SK-N-SH (cell line): ENCODE measurements at regions not wholly inside any gene's neighbourhood (a gene's known extent, or its start where the extent isn't known, plus 50 kb on each side); places are given as distances from the start of the nearest gene placed in this dataset.

Experiments used
- CTCF ChIA-PET: fragments of 300-600, 350-600 bp; formaldehyde crosslinking; extraction: SDS; loops from one replicate; lab custom pipeline; 2021; lab: Yijun Ruan, JAX
- POLR2A ChIA-PET: fragments of 350-600 bp; sonication (Branson Sonifier 250); formaldehyde crosslinking; extraction: SDS; loops from one replicate; lab custom pipeline; 2020; ENCODE audit warnings: antibody characterized with exemption, inconsistent platforms; lab: Yijun Ruan, JAX
- DNase-seq: peaks from one replicate; pipeline ENCODE4 v3.0.0; 2012
- H2AFZ ChIP-seq: fragments of 200-600 bp; sonication (generic); 2 replicates; pipeline ENCODE4 v1.8.1; 2016; ENCODE audit warnings: antibody characterized with exemption, mild to moderate bottlenecking, low read depth
- H3F3A ChIP-seq: fragments of 200-600 bp; sonication (generic); replicated peaks from 2 replicates; pipeline ENCODE3; 2016; ENCODE audit warnings: antibody characterized with exemption, mild to moderate bottlenecking; ENCODE audit not compliant: insufficient read depth
- H3K27ac ChIP-seq, 2 experiments: fragments of 200-500 bp in 1 of 2; fragments of 200-600 bp in 1 of 2; sonication (Bioruptor generic) in 1 of 2; sonication (generic), shearing (Covaris generic) in 1 of 2; 2 replicates each; pipeline versions ENCODE4 v1.5.1 to v1.6.1; 2014 to 2016; ENCODE audit warnings: low read depth in 2 of 2, inconsistent platforms in 1 of 2, low read length in 1 of 2, mild to moderate bottlenecking in 1 of 2, mixed read lengths in 1 of 2
- H3K27me3 ChIP-seq: fragments of 200-600 bp; sonication (generic), shearing (Covaris generic); 2 replicates; pipeline ENCODE4 v1.6.1; 2016; ENCODE audit warnings: mixed run types; ENCODE audit not compliant: insufficient read depth
- H3K36me3 ChIP-seq, 2 experiments: fragments of 200-500 bp in 1 of 2; fragments of 200-600 bp in 1 of 2; sonication (Bioruptor generic) in 1 of 2; sonication (generic) in 1 of 2; replicated peaks in 1 of 2; 2 replicates each; pipeline versions ENCODE3 to v1.5.1; 2014 to 2016; ENCODE audit warnings: low read length in 1 of 2, mild to moderate bottlenecking in 1 of 2; ENCODE audit not compliant: insufficient read depth in 2 of 2, control insufficient read depth in 1 of 2
- H3K4me1 ChIP-seq, 2 experiments: fragments of 200-500 bp in 1 of 2; fragments of 200-600 bp in 1 of 2; sonication (Bioruptor generic) in 1 of 2; sonication (generic), shearing (Covaris generic) in 1 of 2; 2 replicates each; pipeline versions ENCODE4 v1.5.1 to v1.6.1; 2014 to 2016; ENCODE audit warnings: low read depth in 1 of 2, low read length in 1 of 2, mixed run types in 1 of 2; ENCODE audit not compliant: insufficient read depth in 2 of 2, control insufficient read depth in 1 of 2
- H3K4me2 ChIP-seq: fragments of 200-600 bp; sonication (generic), shearing (Covaris generic); 2 replicates; pipeline ENCODE4 v1.6.1; 2017; ENCODE audit warnings: mixed run types
- H3K4me3 ChIP-seq, 2 experiments: fragments of 200-500 bp in 1 of 2; fragments of 200-600 bp in 1 of 2; sonication (Bioruptor generic) in 1 of 2; sonication (generic), shearing (Covaris generic) in 1 of 2; 2 replicates each; pipeline versions ENCODE4 v1.5.1 to v1.8.1; 2014 to 2016; ENCODE audit warnings: low read depth in 2 of 2, inconsistent platforms in 1 of 2, low read length in 1 of 2, mild to moderate bottlenecking in 1 of 2, mixed read lengths in 1 of 2, moderate library complexity in 1 of 2
- H3K79me2 ChIP-seq: fragments of 200-600 bp; sonication (generic); 2 replicates; pipeline ENCODE4 v1.8.1; 2017; ENCODE audit warnings: mild to moderate bottlenecking; ENCODE audit not compliant: insufficient read depth
- H3K9ac ChIP-seq: fragments of 200-600 bp; sonication (generic); 2 replicates; pipeline ENCODE4 v1.6.1; 2017; ENCODE audit warnings: mixed run types
- H3K9me2 ChIP-seq: fragments of 200-600 bp; sonication (generic); 2 replicates; pipeline ENCODE4 v1.6.1; 2017; ENCODE audit warnings: mixed run types
- H3K9me3 ChIP-seq: fragments of 200-600 bp; sonication (generic); 2 replicates; pipeline ENCODE4 v1.6.1; 2017; ENCODE audit warnings: mixed run types, mild to moderate bottlenecking, moderate library complexity
- H4K20me1 ChIP-seq: fragments of 200-600 bp; sonication (generic); 2 replicates; pipeline ENCODE4 v1.6.1; 2017; ENCODE audit warnings: mild to moderate bottlenecking, mixed run types; ENCODE audit not compliant: insufficient read depth
- ELF1 ChIP-seq: IDR thresholded peaks from 2 replicates; pipeline ENCODE4 v1.4.0; 2012
- EP300 ChIP-seq, 2 experiments: IDR thresholded peaks; 2 replicates each; pipeline versions ENCODE4 v1.4.0 to v1.6.1; 2012; ENCODE audit warnings: borderline replicate concordance in 1 of 2, low read depth in 1 of 2, low read length in 1 of 2
- FOSL2 ChIP-seq: IDR thresholded peaks from 2 replicates; pipeline ENCODE4 v1.4.0; 2012; ENCODE audit warnings: low read depth, mild to moderate bottlenecking, moderate library complexity, borderline replicate concordance
- GABPA ChIP-seq: IDR thresholded peaks from 2 replicates; pipeline ENCODE4 v1.4.0; 2012; ENCODE audit warnings: low read depth, mild to moderate bottlenecking
- GATA2 ChIP-seq: sonication (generic); formaldehyde crosslinking; IDR thresholded peaks from 2 replicates; pipeline ENCODE4 v1.5.0; 2020; ENCODE audit warnings: mild to moderate bottlenecking, missing genetic modification reagents
- IRF3 ChIP-seq: fragments of 150-350 bp; IDR thresholded peaks from 2 replicates; pipeline ENCODE4 v1.6.1; 2016; ENCODE audit warnings: mild to moderate bottlenecking, low read depth, low read length
- JUND ChIP-seq: IDR thresholded peaks from 2 replicates; pipeline ENCODE4 v1.4.0; 2012
- MXI1 ChIP-seq: IDR thresholded peaks from 2 replicates; pipeline ENCODE4 v1.6.1; 2012; ENCODE audit warnings: mild to moderate bottlenecking, low read depth, low read length, improper control_type of control experiment
- NFIC ChIP-seq: IDR thresholded peaks from 2 replicates; pipeline ENCODE4 v1.4.0; 2012; ENCODE audit warnings: borderline replicate concordance
- POLR2AphosphoS5 ChIP-seq: IDR thresholded peaks from 2 replicates; pipeline ENCODE4 v1.6.1; 2012; ENCODE audit warnings: low read depth, low read length
- RXRA ChIP-seq: IDR thresholded peaks from 2 replicates; pipeline ENCODE4 v1.4.0; 2012; ENCODE audit warnings: low read depth, mild to moderate bottlenecking, borderline replicate concordance
- SIN3A ChIP-seq: IDR thresholded peaks from 2 replicates; pipeline ENCODE4 v1.6.1; 2012; ENCODE audit warnings: low read depth, mild to moderate bottlenecking, low read length, moderate library complexity, borderline replicate concordance
- SMC3 ChIP-seq: IDR thresholded peaks from 2 replicates; pipeline ENCODE4 v1.6.1; 2012; ENCODE audit warnings: low read depth, low read length, improper control_type of control experiment
- TAF1 ChIP-seq: IDR thresholded peaks from 2 replicates; pipeline ENCODE4 v1.6.1; 2012; ENCODE audit warnings: low read depth, mild to moderate bottlenecking, low read length, moderate library complexity, borderline replicate concordance
- TEAD4 ChIP-seq: IDR thresholded peaks from 2 replicates; pipeline ENCODE4 v1.4.0; 2012; ENCODE audit warnings: mild to moderate bottlenecking, borderline replicate concordance; ENCODE audit not compliant: insufficient read depth
- USF1 ChIP-seq: IDR thresholded peaks from 2 replicates; pipeline ENCODE4 v1.4.0; 2012; ENCODE audit warnings: low read depth, borderline replicate concordance
- YY1 ChIP-seq: IDR thresholded peaks from 2 replicates; pipeline ENCODE4 v1.4.0; 2012; ENCODE audit warnings: low read depth, mild to moderate bottlenecking
- WGBS: methylation state at CpG from one replicate; pipeline ENCODE4 v1.1.6; 2017; ENCODE audit warnings: low lambda C conversion rate; 5-methylcytosine and 5-hydroxymethylcytosine counted together
- TF ChIP-seq, protein P1 (sequence below): IDR thresholded peaks from 2 replicates; pipeline ENCODE4 v1.4.0; 2012; ENCODE audit warnings: low read depth
- TF ChIP-seq, protein P2 (sequence below): IDR thresholded peaks from 2 replicates; pipeline ENCODE4 v1.4.0; 2012; ENCODE audit warnings: low read depth, borderline replicate concordance

- H3K9ac ChIP-seq, result no peak overlapping the region
- H3F3A ChIP-seq, result no peaks in the 10 kb centered on the region
- no peaks in the 10 kb centered on the region for H3K9me3 ChIP-seq
- no peak overlapping the region for H3K27ac ChIP-seq
- TF ChIP-seq EP300 (IDR thresholded peaks at IDR 0.05; ENCODE audit: borderline replicate concordance in 1 of 2, low read depth in 1 of 2, low read length in 1 of 2) (no peak), TEAD4 (no peak), GABPA (no peak), YY1 (no peak), GATA2 (no peak), SMC3 (no peak), IRF3 (no peak), NFIC (no peak), ELF1 (no peak), SIN3A (no peak), FOSL2 (no peak), TAF1 (no peak), MXI1 (no peak), JUND (no peak), USF1 (no peak), RXRA (no peak), POLR2AphosphoS5 (no peak)
- TF ChIP-seq, protein P1, sequence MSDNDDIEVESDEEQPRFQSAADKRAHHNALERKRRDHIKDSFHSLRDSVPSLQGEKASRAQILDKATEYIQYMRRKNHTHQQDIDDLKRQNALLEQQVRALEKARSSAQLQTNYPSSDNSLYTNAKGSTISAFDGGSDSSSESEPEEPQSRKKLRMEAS, result no peak
- TF ChIP-seq, protein P2, sequence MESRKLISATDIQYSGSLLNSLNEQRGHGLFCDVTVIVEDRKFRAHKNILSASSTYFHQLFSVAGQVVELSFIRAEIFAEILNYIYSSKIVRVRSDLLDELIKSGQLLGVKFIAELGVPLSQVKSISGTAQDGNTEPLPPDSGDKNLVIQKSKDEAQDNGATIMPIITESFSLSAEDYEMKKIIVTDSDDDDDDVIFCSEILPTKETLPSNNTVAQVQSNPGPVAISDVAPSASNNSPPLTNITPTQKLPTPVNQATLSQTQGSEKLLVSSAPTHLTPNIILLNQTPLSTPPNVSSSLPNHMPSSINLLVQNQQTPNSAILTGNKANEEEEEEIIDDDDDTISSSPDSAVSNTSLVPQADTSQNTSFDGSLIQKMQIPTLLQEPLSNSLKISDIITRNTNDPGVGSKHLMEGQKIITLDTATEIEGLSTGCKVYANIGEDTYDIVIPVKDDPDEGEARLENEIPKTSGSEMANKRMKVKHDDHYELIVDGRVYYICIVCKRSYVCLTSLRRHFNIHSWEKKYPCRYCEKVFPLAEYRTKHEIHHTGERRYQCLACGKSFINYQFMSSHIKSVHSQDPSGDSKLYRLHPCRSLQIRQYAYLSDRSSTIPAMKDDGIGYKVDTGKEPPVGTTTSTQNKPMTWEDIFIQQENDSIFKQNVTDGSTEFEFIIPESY, result no peak
- H2AFZ ChIP-seq, result no peak overlapping the region
- H3K4me1 ChIP-seq, result no peaks in the 10 kb centered on the region
- H3K4me2 ChIP-seq, result no peak overlapping the region
- no peaks in the 10 kb centered on the region for H4K20me1 ChIP-seq
- no peaks in the 10 kb centered on the region for H3K9me2 ChIP-seq
- no peak for DNase-seq
- ChIA-PET POLR2A (no interaction called here), CTCF (interaction anchor here (1.0 to 1.1 kb wide), 2 partner anchors 14 to 29 kb away, joined by 3 to 4 read pairs; no protein-coding TSS in a partner anchor)
- no peak overlapping the region for H3K4me3 ChIP-seq
- WGBS, result 48% methylated on average over 2 of the region's 2 CpGs
- H3K79me2 ChIP-seq, result no peaks in the 10 kb centered on the region
- H3K27me3 ChIP-seq, result no peaks in the 10 kb centered on the region
- H3K36me3 ChIP-seq, result no peaks in the 10 kb centered on the region
Observed at GRCh38 chr4:136687596-136687995, 844.7 kb downstream of the PCDH18 start.
